IMR-90 (cell line): ENCODE measurements at regions not wholly inside any gene's neighbourhood (a gene's known extent, or its start where the extent isn't known, plus 50 kb on each side); places are given as distances from the start of the nearest gene placed in this dataset.

ENCODE experiments used
- ATAC-seq: fragments of 200-7000 bp; cut with Tn5 transposase; 2 replicates; pipeline ENCODE4 v1.9.1; 2020; ENCODE audit warnings: low read depth, mild to moderate bottlenecking, moderate library complexity
- BruUV-seq: library from RNA; stranded (reverse); fragments of 400-500 nt; replicated peaks from 2 replicates; lab custom pipeline; 2021; lab: Mats Ljungman, UMichigan
- CTCF ChIA-PET: fragments of 300-600 bp; formaldehyde crosslinking; extraction: SDS; loops from one replicate; lab custom pipeline; 2021; ENCODE audit warnings: antibody characterized with exemption; lab: Yijun Ruan, JAX
- POLR2A ChIA-PET: fragments of 300-600 bp; sonication (Branson Sonifier 250); formaldehyde crosslinking; loops from one replicate; lab custom pipeline; 2022; ENCODE audit warnings: antibody characterized with exemption; ENCODE audit not compliant: unreplicated experiment; lab: Charles Lee
- DNase-seq: peaks from one replicate; pipeline ENCODE4 v3.0.0; 2013
- H2AFZ ChIP-seq: replicated peaks from 2 replicates; pipeline ENCODE3; 2013; ENCODE audit warnings: low read length, mild to moderate bottlenecking; ENCODE audit not compliant: poor library complexity
- H2AK5ac ChIP-seq: 2 replicates; pipeline ENCODE4 v1.6.1; 2013; ENCODE audit warnings: low read depth, low read length, inconsistent platforms
- H2AK9ac ChIP-seq: replicated peaks from 2 replicates; pipeline ENCODE3; 2013; ENCODE audit warnings: mild to moderate bottlenecking, low read depth, low read length, moderate library complexity; ENCODE audit not compliant: poor library complexity
- H2BK120ac ChIP-seq: 2 replicates; pipeline ENCODE4 v1.6.1; 2013; ENCODE audit warnings: low read depth, low read length, inconsistent platforms
- H2BK15ac ChIP-seq: 3 replicates; pipeline ENCODE4 v1.6.1; 2013; ENCODE audit warnings: low read depth, low read length, inconsistent platforms
- H2BK20ac ChIP-seq: 2 replicates; pipeline ENCODE4 v1.6.1; 2013; ENCODE audit warnings: low read depth, mild to moderate bottlenecking, inconsistent platforms, low read length, moderate library complexity
- H2BK5ac ChIP-seq: 2 replicates; pipeline ENCODE4 v1.6.1; 2013; ENCODE audit warnings: mild to moderate bottlenecking, low read depth, low read length, inconsistent platforms; ENCODE audit not compliant: poor library complexity, severe bottlenecking
- H3K14ac ChIP-seq: replicated peaks from 2 replicates; pipeline ENCODE4 v1.6.1; 2013; ENCODE audit warnings: low read depth, low read length, inconsistent platforms
- H3K18ac ChIP-seq: 2 replicates; pipeline ENCODE4 v1.6.1; 2013; ENCODE audit warnings: low read depth, low read length, control low read depth
- H3K23ac ChIP-seq: 2 replicates; pipeline ENCODE4 v1.6.1; 2013; ENCODE audit warnings: low read depth, low read length, inconsistent platforms
- H3K27ac ChIP-seq: 2 replicates; pipeline ENCODE4 v1.5.1; 2013; ENCODE audit warnings: mild to moderate bottlenecking, control low read depth, low read length; ENCODE audit not compliant: insufficient read depth
- H3K27me3 ChIP-seq: 2 replicates; pipeline ENCODE4 v1.6.1; 2013; ENCODE audit warnings: low read length; ENCODE audit not compliant: control insufficient read depth, insufficient read depth
- H3K36me3 ChIP-seq: 2 replicates; pipeline ENCODE4 v1.6.1; 2013; ENCODE audit warnings: low read length, mixed read lengths; ENCODE audit not compliant: control insufficient read depth, insufficient read depth
- H3K4ac ChIP-seq: 2 replicates; pipeline ENCODE4 v1.6.1; 2013; ENCODE audit warnings: low read depth, low read length, inconsistent platforms
- H3K4me1 ChIP-seq: 2 replicates; pipeline ENCODE4 v1.6.1; 2013; ENCODE audit warnings: low read length, mixed read lengths; ENCODE audit not compliant: control insufficient read depth, insufficient read depth
- H3K4me2 ChIP-seq: 2 replicates; pipeline ENCODE4 v1.6.1; 2013; ENCODE audit warnings: low read depth, mild to moderate bottlenecking, control low read depth, low read length, moderate library complexity
- H3K4me3 ChIP-seq: 2 replicates; pipeline ENCODE4 v1.5.1; 2013; ENCODE audit warnings: low read depth, mild to moderate bottlenecking, control low read depth, low read length, moderate library complexity; ENCODE audit not compliant: insufficient read depth
- H3K56ac ChIP-seq: 2 replicates; pipeline ENCODE4 v1.6.1; 2013; ENCODE audit warnings: low read length, inconsistent platforms; ENCODE audit not compliant: insufficient read depth; ENCODE audit errors: extremely low read depth
- H3K79me1 ChIP-seq, 2 experiments: 2 replicates each; pipeline ENCODE4 v1.6.1; 2013; ENCODE audit warnings: low read length in 2 of 2, inconsistent platforms in 1 of 2, low read depth in 1 of 2
- H3K9ac ChIP-seq: 2 replicates; pipeline ENCODE4 v1.6.1; 2013; ENCODE audit warnings: low read depth, low read length, control low read depth
- H3K9me1 ChIP-seq: 2 replicates; pipeline ENCODE4 v1.6.1; 2013; ENCODE audit warnings: low read length, inconsistent platforms; ENCODE audit not compliant: insufficient read depth
- H3K9me3 ChIP-seq: 2 replicates; pipeline ENCODE4 v1.6.1; 2013; ENCODE audit warnings: low read length; ENCODE audit not compliant: control insufficient read depth, insufficient read depth
- H4K20me1 ChIP-seq: 2 replicates; pipeline ENCODE4 v1.6.1; 2013; ENCODE audit warnings: low read length, inconsistent platforms; ENCODE audit not compliant: insufficient read depth
- H4K5ac ChIP-seq: 2 replicates; pipeline ENCODE4 v1.6.1; 2013; ENCODE audit warnings: mild to moderate bottlenecking, low read depth, low read length, control low read depth
- H4K8ac ChIP-seq, 2 experiments: 2 replicates each; pipeline ENCODE4 v1.6.1; 2013; ENCODE audit warnings: low read depth in 2 of 2, low read length in 2 of 2, control low read depth in 1 of 2, inconsistent platforms in 1 of 2
- H4K91ac ChIP-seq: 2 replicates; pipeline ENCODE4 v1.6.1; 2013; ENCODE audit warnings: low read depth, low read length, inconsistent platforms; ENCODE audit not compliant: insufficient read depth
- BHLHE40 ChIP-seq: fragments of 150-350 bp; IDR thresholded peaks from 2 replicates; pipeline ENCODE4 v1.6.1; 2016; ENCODE audit warnings: mild to moderate bottlenecking, low read depth, low read length
- CEBPB ChIP-seq: IDR thresholded peaks from 2 replicates; pipeline ENCODE4 v1.6.1; 2012; ENCODE audit warnings: low read depth, low read length, improper control_type of control experiment
- CHD1 ChIP-seq: IDR thresholded peaks from 2 replicates; pipeline ENCODE4 v1.6.1; 2012; ENCODE audit warnings: low read depth, low read length, improper control_type of control experiment
- FOS ChIP-seq: fragments of 150-350 bp; IDR thresholded peaks from 2 replicates; pipeline ENCODE4 v1.6.1; 2016; ENCODE audit warnings: low read depth, low read length
- MAFK ChIP-seq: IDR thresholded peaks from 2 replicates; pipeline ENCODE4 v1.6.1; 2012; ENCODE audit warnings: low read depth, low read length, improper control_type of control experiment
- MAZ ChIP-seq: IDR thresholded peaks from 2 replicates; pipeline ENCODE4 v1.6.1; 2012; ENCODE audit warnings: low read depth, mild to moderate bottlenecking, low read length, improper control_type of control experiment, moderate library complexity, borderline replicate concordance
- MXI1 ChIP-seq: IDR thresholded peaks from 2 replicates; pipeline ENCODE4 v1.6.1; 2012; ENCODE audit warnings: low read depth, mild to moderate bottlenecking, low read length, moderate library complexity, borderline replicate concordance
- NFE2L2 ChIP-seq: fragments of 150-350 bp; IDR thresholded peaks from 2 replicates; pipeline ENCODE4 v1.6.1; 2016; ENCODE audit warnings: low read depth, mild to moderate bottlenecking, low read length
- POLR2A ChIP-seq: IDR thresholded peaks from 2 replicates; pipeline ENCODE4 v1.6.1; 2012; ENCODE audit warnings: mild to moderate bottlenecking, low read depth, low read length
- RAD21 ChIP-seq: IDR thresholded peaks from 2 replicates; pipeline ENCODE4 v1.6.1; 2012; ENCODE audit warnings: low read length, improper control_type of control experiment
- RCOR1 ChIP-seq: IDR thresholded peaks from 2 replicates; pipeline ENCODE4 v1.6.1; 2012; ENCODE audit warnings: mild to moderate bottlenecking, low read length, improper control_type of control experiment; ENCODE audit not compliant: insufficient replicate concordance
- RFX5 ChIP-seq: IDR thresholded peaks from 2 replicates; pipeline ENCODE4 v1.8.0; 2012; ENCODE audit warnings: low read depth, mild to moderate bottlenecking, low read length, moderate library complexity
- SMC3 ChIP-seq: fragments of 150-350 bp; IDR thresholded peaks from 2 replicates; pipeline ENCODE4 v1.6.1; 2016; ENCODE audit warnings: low read depth, mild to moderate bottlenecking, antibody characterized with exemption, low read length, moderate library complexity
- WGBS, 2 experiments: methylation state at CpG; one replicate each; pipeline versions ENCODE4 v1.1.5 to v1.1.7; 2013; ENCODE audit warnings: missing lambda C conversion rate in 2 of 2; ENCODE audit not compliant: insufficient read length in 1 of 2; ENCODE audit errors: extremely low coverage in 2 of 2; 5-methylcytosine and 5-hydroxymethylcytosine counted together
- dilution Hi-C: fragments of 300-500 bp; cut with HindIII; formaldehyde crosslinking; loops from one replicate; pipeline ENCODE4 v1.14.3; 2018; ENCODE audit warnings: low sequenced_read_pairs; ENCODE audit not compliant: unreplicated experiment
- in situ Hi-C: fragments of 300-500 bp; cut with MboI; formaldehyde crosslinking; loops from 3 replicates; pipeline ENCODE4 v1.14.3; 2019; ENCODE audit warnings: low sequenced_read_pairs, inconsistent platforms, mixed read lengths
- intact Hi-C: fragments of 100-400 bp; cut with micrococcal nuclease; formaldehyde crosslinking; loops from 2 replicates; pipeline ENCODE4 v1.10.0; 2022
- TF ChIP-seq, protein P1 (sequence below): conservative IDR thresholded peaks from 2 replicates; pipeline ENCODE4 v1.5.1; 2012; ENCODE audit warnings: mild to moderate bottlenecking, low read depth, low read length, improper control_type of control experiment
- TF ChIP-seq, protein P2 (sequence below): fragments of 150-350 bp; IDR thresholded peaks from 2 replicates; pipeline ENCODE4 v1.6.1; 2016; ENCODE audit warnings: low read depth, mild to moderate bottlenecking, low read length, moderate library complexity, borderline replicate concordance
- TF ChIP-seq, protein P3 (sequence below): fragments of 150-350 bp; IDR thresholded peaks from 2 replicates; pipeline ENCODE4 v1.6.1; 2017; ENCODE audit warnings: mild to moderate bottlenecking, antibody characterized with exemption, low read length, low read depth

DNA sequence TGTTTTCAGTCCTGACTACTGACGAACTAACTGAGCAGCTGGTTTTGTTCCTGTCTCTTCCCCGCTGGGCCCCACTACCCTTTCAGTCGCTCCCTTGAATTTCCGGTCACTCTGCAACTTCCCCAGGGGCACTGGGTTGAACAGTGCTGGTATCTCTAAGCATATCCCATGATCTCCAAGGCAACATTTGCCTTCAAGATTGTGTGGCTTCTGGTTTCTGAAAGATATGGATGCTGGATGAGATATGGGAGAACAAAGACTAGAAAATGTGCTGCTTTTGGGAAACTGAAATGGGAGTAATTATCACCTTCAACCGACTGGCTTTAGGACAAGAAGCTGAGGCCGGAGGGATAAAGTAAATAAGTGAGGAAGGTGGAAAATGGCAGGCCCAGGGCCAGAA lies 258.2 kb upstream of the PIK3R1 start:
- Histone ChIP-seq H4K20me1 (no peaks in the 10 kb centered on the region), H4K5ac (no peak overlapping the region)

More for the DNA sequence above, 258.2 kb upstream of the PIK3R1 start:
- no peak for TF ChIP-seq POLR2A
- TF ChIP-seq RAD21, result no peak
- no peak for TF ChIP-seq MXI1
- TF ChIP-seq, protein P1, sequence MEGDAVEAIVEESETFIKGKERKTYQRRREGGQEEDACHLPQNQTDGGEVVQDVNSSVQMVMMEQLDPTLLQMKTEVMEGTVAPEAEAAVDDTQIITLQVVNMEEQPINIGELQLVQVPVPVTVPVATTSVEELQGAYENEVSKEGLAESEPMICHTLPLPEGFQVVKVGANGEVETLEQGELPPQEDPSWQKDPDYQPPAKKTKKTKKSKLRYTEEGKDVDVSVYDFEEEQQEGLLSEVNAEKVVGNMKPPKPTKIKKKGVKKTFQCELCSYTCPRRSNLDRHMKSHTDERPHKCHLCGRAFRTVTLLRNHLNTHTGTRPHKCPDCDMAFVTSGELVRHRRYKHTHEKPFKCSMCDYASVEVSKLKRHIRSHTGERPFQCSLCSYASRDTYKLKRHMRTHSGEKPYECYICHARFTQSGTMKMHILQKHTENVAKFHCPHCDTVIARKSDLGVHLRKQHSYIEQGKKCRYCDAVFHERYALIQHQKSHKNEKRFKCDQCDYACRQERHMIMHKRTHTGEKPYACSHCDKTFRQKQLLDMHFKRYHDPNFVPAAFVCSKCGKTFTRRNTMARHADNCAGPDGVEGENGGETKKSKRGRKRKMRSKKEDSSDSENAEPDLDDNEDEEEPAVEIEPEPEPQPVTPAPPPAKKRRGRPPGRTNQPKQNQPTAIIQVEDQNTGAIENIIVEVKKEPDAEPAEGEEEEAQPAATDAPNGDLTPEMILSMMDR, result no peak
- no peak for TF ChIP-seq SMC3
- no peak for TF ChIP-seq BHLHE40
- no peak for TF ChIP-seq RCOR1
- no peak for TF ChIP-seq CEBPB
- no peak for TF ChIP-seq MAFK
- TF ChIP-seq, protein P2, sequence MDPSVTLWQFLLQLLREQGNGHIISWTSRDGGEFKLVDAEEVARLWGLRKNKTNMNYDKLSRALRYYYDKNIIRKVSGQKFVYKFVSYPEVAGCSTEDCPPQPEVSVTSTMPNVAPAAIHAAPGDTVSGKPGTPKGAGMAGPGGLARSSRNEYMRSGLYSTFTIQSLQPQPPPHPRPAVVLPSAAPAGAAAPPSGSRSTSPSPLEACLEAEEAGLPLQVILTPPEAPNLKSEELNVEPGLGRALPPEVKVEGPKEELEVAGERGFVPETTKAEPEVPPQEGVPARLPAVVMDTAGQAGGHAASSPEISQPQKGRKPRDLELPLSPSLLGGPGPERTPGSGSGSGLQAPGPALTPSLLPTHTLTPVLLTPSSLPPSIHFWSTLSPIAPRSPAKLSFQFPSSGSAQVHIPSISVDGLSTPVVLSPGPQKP, result no peak
- TF ChIP-seq, protein P3, sequence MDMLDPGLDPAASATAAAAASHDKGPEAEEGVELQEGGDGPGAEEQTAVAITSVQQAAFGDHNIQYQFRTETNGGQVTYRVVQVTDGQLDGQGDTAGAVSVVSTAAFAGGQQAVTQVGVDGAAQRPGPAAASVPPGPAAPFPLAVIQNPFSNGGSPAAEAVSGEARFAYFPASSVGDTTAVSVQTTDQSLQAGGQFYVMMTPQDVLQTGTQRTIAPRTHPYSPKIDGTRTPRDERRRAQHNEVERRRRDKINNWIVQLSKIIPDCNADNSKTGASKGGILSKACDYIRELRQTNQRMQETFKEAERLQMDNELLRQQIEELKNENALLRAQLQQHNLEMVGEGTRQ, result no peak
- TF ChIP-seq CHD1, result no peak
- TF ChIP-seq FOS, result no peak
- no peak for TF ChIP-seq MAZ
- TF ChIP-seq NFE2L2, result no peak
- TF ChIP-seq RFX5, result no peak
- Histone ChIP-seq H3K56ac (no peak overlapping the region), H3K4me1 (no peaks in the 10 kb centered on the region), H2BK20ac (no peak overlapping the region), H2AK9ac (no peak overlapping the region), H4K8ac (no peak overlapping the region), H3K27ac (no peak overlapping the region), H3K14ac (no peak overlapping the region), H2BK120ac (no peak overlapping the region), H4K91ac (no peak overlapping the region), H3K36me3 (no peaks in the 10 kb centered on the region), H3K9me1 (no peaks in the 10 kb centered on the region), H2BK5ac (no peak overlapping the region), H2AK5ac (no peak overlapping the region), H2AFZ (no peak overlapping the region), H3K9me3 (no peaks in the 10 kb centered on the region), H3K79me1 (no peaks in the 10 kb centered on the region), H3K27me3 (no peaks in the 10 kb centered on the region; the same call in 1 of the 2 replicates), H2BK15ac (no peak overlapping the region), H3K4me2 (no peak overlapping the region), H3K18ac (no peak overlapping the region), H3K9ac (no peak overlapping the region), H3K4me3 (no peak overlapping the region), H3K4ac (no peak overlapping the region), H3K23ac (no peak overlapping the region)
- POLR2A ChIA-PET, result no interaction called here
- no TSS peak for BruUV-seq
- DNase-seq (no peak), ATAC-seq (no peak)
- dilution Hi-C loops (no loop called here), intact Hi-C loops (no loop called here), in situ Hi-C loops (no loop called here)
- no CpG with 5 or more reads among the region's 6 CpGs for WGBS, 2 experiments
- CTCF ChIA-PET, result no interaction called here
